Gastroesophageal sphincter (tissue), 4 donors: ENCODE measurements at regions not wholly inside any gene's neighbourhood (a gene's known extent, or its start where the extent isn't known, plus 50 kb on each side); places are given as distances from the start of the nearest gene placed in this dataset.

Experiments used
- ATAC-seq: fragments of 150-250 bp; one replicate; pipeline ENCODE4 v1.9.1; 2016; ENCODE audit warnings: mild to moderate bottlenecking, moderate library complexity
- H3K27ac ChIP-seq, 4 donors: fragments of 200-600 bp; sonication (generic) in 3 of 4; 1 replicate in 3 of 4; 2 replicates in 1 of 4; pipeline ENCODE4 v1.5.1; 2016 to 2019
- H3K27me3 ChIP-seq: fragments of 200-600 bp; sonication (generic); one replicate; pipeline ENCODE4 v1.5.1; 2019
- H3K36me3 ChIP-seq, 2 donors: fragments of 200-600 bp; sonication (generic); one replicate each; pipeline ENCODE4 v1.5.1; 2019; ENCODE audit warnings: control low read depth in 1 of 2
- H3K4me1 ChIP-seq, 3 donors: fragments of 200-600 bp; sonication (generic); 1 replicate in 2 of 3; 2 replicates in 1 of 3; pipeline ENCODE4 v1.5.1; 2016 to 2019; ENCODE audit warnings: control low read depth in 2 of 3
- H3K4me3 ChIP-seq, 2 donors: fragments of 200-600 bp; sonication (generic); one replicate each; pipeline ENCODE4 v1.5.1; 2019; ENCODE audit warnings: mild to moderate bottlenecking in 1 of 2, moderate library complexity in 1 of 2
- H3K9me3 ChIP-seq, 3 donors: fragments of 200-600 bp; sonication (generic); one replicate each; pipeline ENCODE4 v1.5.1; 2017 to 2019; ENCODE audit warnings: control low read depth in 2 of 3
- CTCF ChIP-seq, 4 experiments: fragments of 200-600 bp in 2 of 4; fragments of 450-650 bp in 2 of 4; sonication (generic) in 1 of 4; IDR thresholded peaks; one replicate each; pipeline ENCODE4 v1.5.1; 2017 to 2019; ENCODE audit warnings: antibody characterized with exemption in 4 of 4, mild to moderate bottlenecking in 2 of 4, moderate library complexity in 2 of 4
- EP300 ChIP-seq: sonication (generic); formaldehyde crosslinking; IDR thresholded peaks from one replicate; pipeline ENCODE4 v1.6.1; 2017; ENCODE audit warnings: antibody characterized with exemption, mild to moderate bottlenecking
- POLR2A ChIP-seq, 2 donors: fragments of 450-650 bp; IDR thresholded peaks; one replicate each; pipeline ENCODE4 v1.6.1; 2017; ENCODE audit warnings: antibody characterized with exemption in 2 of 2, mild to moderate bottlenecking in 2 of 2, moderate library complexity in 1 of 2
- POLR2AphosphoS5 ChIP-seq: sonication (generic); formaldehyde crosslinking; IDR thresholded peaks from one replicate; pipeline ENCODE4 v1.6.1; 2017; ENCODE audit warnings: antibody characterized with exemption
- WGBS, 2 donors: methylation state at CpG; one replicate each; pipeline ENCODE4 v1.1.5; 2018; ENCODE audit warnings: low coverage in 1 of 2; 5-methylcytosine and 5-hydroxymethylcytosine counted together

- Histone ChIP-seq H3K4me3 (no peak overlapping the region), H3K4me1 (no peaks in the 10 kb centered on the region), H3K27me3 (no peaks in the 10 kb centered on the region), H3K36me3 (no peaks in the 10 kb centered on the region), H3K27ac (no peak overlapping the region), H3K9me3 (peaks cover 0 to 9% (median 0%) of the 10 kb centered on the region in 3 donors)
- TF ChIP-seq CTCF (IDR thresholded peaks at IDR 0.05) = no peak
- TF ChIP-seq EP300 = no peak
- no peak for TF ChIP-seq POLR2AphosphoS5
- no peak for TF ChIP-seq POLR2A (IDR thresholded peaks at IDR 0.05)
- ATAC-seq = no peak
Measured at GRCh38 chr9:108376140-108376539, 479.6 kb downstream of the ACTL7B start.

GRCh38 chr9:108374626-108375025, 481.2 kb downstream of the ACTL7B start:
- no peaks in the 10 kb centered on the region for H3K27me3 ChIP-seq
- no peaks in the 10 kb centered on the region for H3K36me3 ChIP-seq
- H3K9me3 ChIP-seq = peaks cover 0 to 9% (median 0%) of the 10 kb centered on the region in 3 donors
- no peak overlapping the region for H3K27ac ChIP-seq
- no peak overlapping the region for H3K4me3 ChIP-seq
- ATAC-seq = no peak
- no peak for TF ChIP-seq EP300
- TF ChIP-seq POLR2A (IDR thresholded peaks at IDR 0.05) = no peak
- H3K4me1 ChIP-seq = no peaks in the 10 kb centered on the region

- Histone ChIP-seq H3K4me3 (no peak overlapping the region), H3K27ac (no peak overlapping the region), H3K9me3 (no peaks in the 10 kb centered on the region), H3K27me3 (no peaks in the 10 kb centered on the region), H3K4me1 (no peaks in the 10 kb centered on the region), H3K36me3 (no peaks in the 10 kb centered on the region)
- no peak for TF ChIP-seq POLR2AphosphoS5
- no peak for TF ChIP-seq CTCF (IDR thresholded peaks at IDR 0.05)
- TF ChIP-seq POLR2A (IDR thresholded peaks at IDR 0.05) = no peak
- no peak for TF ChIP-seq EP300
- no peak for ATAC-seq
Measured at GRCh38 chr9:108367188-108367587, 488.6 kb downstream of the ACTL7B start.

GRCh38 chr9:108363311-108363710, 492.5 kb downstream of the ACTL7B start:
- 73 to 85% methylated on average over 1 of the region's 1 CpG for WGBS, 2 donors
- Histone ChIP-seq H3K36me3 (no peaks in the 10 kb centered on the region), H3K27me3 (no peaks in the 10 kb centered on the region), H3K4me1 (no peaks in the 10 kb centered on the region), H3K9me3 (no peaks in the 10 kb centered on the region), H3K4me3 (no peak overlapping the region), H3K27ac (no peak overlapping the region)
- TF ChIP-seq CTCF (IDR thresholded peaks at IDR 0.05) = no peak
- TF ChIP-seq POLR2AphosphoS5 = no peak
- TF ChIP-seq POLR2A (IDR thresholded peaks at IDR 0.05) = no peak
- TF ChIP-seq EP300 = no peak
- ATAC-seq = no peak

GRCh38 chr9:108360304-108360703, 495.5 kb downstream of the ACTL7B start:
- 92 to 94% methylated on average over 2 to 3 of the region's 3 CpGs for WGBS, 2 donors
- Histone ChIP-seq H3K27me3 (no peaks in the 10 kb centered on the region), H3K27ac (no peak overlapping the region), H3K9me3 (no peaks in the 10 kb centered on the region), H3K36me3 (no peaks in the 10 kb centered on the region), H3K4me1 (no peaks in the 10 kb centered on the region), H3K4me3 (no peak overlapping the region)
- ATAC-seq = no peak
- TF ChIP-seq POLR2A (IDR thresholded peaks at IDR 0.05) = no peak
- no peak for TF ChIP-seq EP300
- TF ChIP-seq POLR2AphosphoS5 = no peak

- Histone ChIP-seq H3K4me1 (no peaks in the 10 kb centered on the region), H3K27me3 (no peaks in the 10 kb centered on the region)
- WGBS, 2 donors = 56 to 57% methylated on average over 2 of the region's 2 CpGs
Measured at GRCh38 chr9:108356806-108357205, 499.0 kb downstream of the ACTL7B start.

More at GRCh38 chr9:108356806-108357205, 499.0 kb downstream of the ACTL7B start:
- ATAC-seq = no peak
- TF ChIP-seq POLR2A (IDR thresholded peaks at IDR 0.05) (no peak), EP300 (no peak), CTCF (IDR thresholded peaks at IDR 0.05) (no peak), POLR2AphosphoS5 (no peak)
- Histone ChIP-seq H3K9me3 (no peaks in the 10 kb centered on the region), H3K27ac (no peak overlapping the region), H3K4me3 (no peak overlapping the region), H3K36me3 (no peaks in the 10 kb centered on the region)
